ENCODE measurements at regions not wholly inside any gene's neighbourhood (a gene's known extent, or its start where the extent isn't known, plus 50 kb on each side); places are given as distances from the start of the nearest gene placed in this dataset.

GRCh38 chr1:231108516-231109302 is 53.1 kb upstream of the TRIM67 start:
- TF ChIP-seq, protein P1, sequence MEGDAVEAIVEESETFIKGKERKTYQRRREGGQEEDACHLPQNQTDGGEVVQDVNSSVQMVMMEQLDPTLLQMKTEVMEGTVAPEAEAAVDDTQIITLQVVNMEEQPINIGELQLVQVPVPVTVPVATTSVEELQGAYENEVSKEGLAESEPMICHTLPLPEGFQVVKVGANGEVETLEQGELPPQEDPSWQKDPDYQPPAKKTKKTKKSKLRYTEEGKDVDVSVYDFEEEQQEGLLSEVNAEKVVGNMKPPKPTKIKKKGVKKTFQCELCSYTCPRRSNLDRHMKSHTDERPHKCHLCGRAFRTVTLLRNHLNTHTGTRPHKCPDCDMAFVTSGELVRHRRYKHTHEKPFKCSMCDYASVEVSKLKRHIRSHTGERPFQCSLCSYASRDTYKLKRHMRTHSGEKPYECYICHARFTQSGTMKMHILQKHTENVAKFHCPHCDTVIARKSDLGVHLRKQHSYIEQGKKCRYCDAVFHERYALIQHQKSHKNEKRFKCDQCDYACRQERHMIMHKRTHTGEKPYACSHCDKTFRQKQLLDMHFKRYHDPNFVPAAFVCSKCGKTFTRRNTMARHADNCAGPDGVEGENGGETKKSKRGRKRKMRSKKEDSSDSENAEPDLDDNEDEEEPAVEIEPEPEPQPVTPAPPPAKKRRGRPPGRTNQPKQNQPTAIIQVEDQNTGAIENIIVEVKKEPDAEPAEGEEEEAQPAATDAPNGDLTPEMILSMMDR (IDR thresholded peaks at IDR 0.05; ENCODE audit: control extremely low read depth, extremely low read depth, low read depth, missing control alignments) = no peak
- ChIA-PET POLR2A (no interaction called here), CTCF (no interaction called here)
- DNase-seq (ENCODE audit: extremely low spot score) = no peak

DNA sequence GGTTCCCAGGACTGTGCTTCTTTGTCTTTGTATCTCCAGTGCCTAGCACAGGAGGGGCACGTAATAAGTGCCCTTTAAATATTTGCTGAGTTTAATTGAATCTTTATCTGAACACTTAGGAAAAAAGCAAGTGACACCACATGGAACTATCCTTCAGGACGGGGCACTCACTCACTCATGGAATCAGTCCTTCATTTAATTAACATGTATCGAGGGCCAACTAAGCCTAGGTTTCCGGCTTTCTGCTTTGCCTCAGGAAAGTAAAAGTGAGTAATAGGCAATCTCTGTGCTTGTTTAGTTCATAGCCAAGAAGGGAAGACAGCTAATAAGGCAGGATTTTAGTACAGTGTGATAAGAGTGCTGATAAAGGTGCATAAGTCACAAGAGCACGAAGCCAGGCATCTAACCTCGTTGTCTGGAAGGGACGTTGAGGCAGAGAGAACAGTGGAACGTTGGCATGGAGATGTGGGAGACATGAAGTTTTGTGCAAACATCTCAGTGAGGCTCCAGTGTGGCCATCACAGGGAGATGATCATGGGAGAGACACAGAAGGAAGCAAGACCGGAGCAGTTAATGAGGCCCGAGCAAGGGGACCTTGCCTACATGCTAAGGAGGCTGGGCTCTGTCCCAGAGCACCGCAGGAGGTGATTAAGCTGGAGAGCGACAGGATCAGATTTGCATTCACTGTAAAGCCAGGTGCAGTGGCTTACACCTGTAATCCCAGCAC is 54.1 kb upstream of the TRIM67 start:
- ChIA-PET CTCF (interaction anchor here (1.5 kb wide), 1 partner anchor 16 kb away, joined by 3 read pairs; no protein-coding TSS in a partner anchor), POLR2A (no interaction called here)
- DNase-seq (ENCODE audit: extremely low spot score) = no peak
- TF ChIP-seq, protein P1 (IDR thresholded peaks at IDR 0.05; ENCODE audit: control extremely low read depth, extremely low read depth, low read depth, missing control alignments) = no peak

DNA sequence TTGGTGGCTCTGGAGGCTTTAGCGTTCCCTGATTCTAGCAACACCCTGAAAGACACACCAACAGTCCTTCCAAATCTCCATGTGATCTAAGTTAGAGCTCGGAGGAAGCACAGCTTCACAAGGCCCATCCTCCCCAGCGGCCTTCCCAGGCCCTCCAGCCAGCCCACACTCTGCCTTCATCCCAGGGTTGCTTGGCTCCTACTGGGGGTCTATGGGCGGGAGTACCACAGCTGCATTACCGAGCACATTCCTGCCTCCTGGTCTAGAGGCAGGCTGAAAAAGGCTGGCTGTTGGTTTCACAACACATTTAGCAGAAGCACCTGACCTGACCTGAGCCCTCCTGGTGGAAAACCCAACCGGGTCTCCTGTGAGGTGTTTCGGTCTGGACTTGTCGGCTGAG is 54.7 kb upstream of the TRIM67 start:
- TF ChIP-seq, protein P1 (IDR thresholded peaks at IDR 0.05; ENCODE audit: control extremely low read depth, extremely low read depth, low read depth, missing control alignments) = no peak
- ChIA-PET POLR2A (no interaction called here), CTCF (interaction anchor here (1.5 kb wide), 1 partner anchor 15 kb away, joined by 3 read pairs; no protein-coding TSS in a partner anchor)
- DNase-seq (ENCODE audit: extremely low spot score) = no peak

DNA sequence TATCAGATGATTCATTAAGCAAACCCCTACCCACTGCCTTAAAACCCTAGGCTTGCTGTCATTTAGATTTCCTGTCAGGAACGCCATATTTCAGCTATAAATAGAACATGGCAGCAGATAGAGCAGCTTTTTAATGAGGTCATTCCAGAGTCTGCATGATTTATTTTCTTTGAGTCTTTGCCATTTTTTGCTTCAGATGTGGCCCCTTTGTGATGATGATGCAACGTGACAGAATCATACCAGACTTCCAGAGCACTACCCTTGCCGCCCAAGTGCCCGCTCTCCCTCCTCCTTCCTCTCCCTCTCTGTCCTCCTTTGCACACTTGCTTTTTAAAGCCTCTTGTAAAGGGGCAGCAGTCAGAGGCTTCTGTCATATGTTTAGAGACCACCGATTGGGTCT is 55.5 kb upstream of the TRIM67 start:
- no peak for DNase-seq (ENCODE audit: extremely low spot score)
- ChIA-PET POLR2A (no interaction called here), CTCF (interaction anchor here (1.3 to 1.5 kb wide), 2 partner anchors 12 to 15 kb away, joined by 3 read pairs; no protein-coding TSS in a partner anchor)
- TF ChIP-seq, protein P1 (IDR thresholded peaks at IDR 0.05; ENCODE audit: control extremely low read depth, extremely low read depth, low read depth, missing control alignments) = no peak

DNA sequence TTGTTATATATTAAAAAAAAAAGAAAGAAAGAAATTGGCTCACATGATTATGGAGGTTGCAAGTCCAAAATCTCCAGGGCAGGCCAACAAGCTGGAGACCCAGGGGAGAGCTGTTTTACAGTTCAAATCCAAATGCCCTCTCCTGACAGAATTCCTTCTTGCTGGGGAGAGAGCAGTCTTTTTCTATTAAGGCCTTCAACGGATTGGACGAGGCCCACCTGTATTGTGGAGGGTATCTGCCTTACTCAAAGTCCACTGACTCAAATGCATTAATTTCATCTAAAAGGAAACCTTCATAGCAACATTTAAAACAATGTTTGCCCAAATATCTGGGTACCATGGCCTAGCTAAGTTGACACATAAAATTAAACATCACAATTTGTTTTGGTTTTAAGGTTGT is 56.9 kb upstream of the TRIM67 start:
- TF ChIP-seq, protein P1 (IDR thresholded peaks at IDR 0.05; ENCODE audit: control extremely low read depth, extremely low read depth, low read depth, missing control alignments) = no peak
- CTCF ChIA-PET = interaction anchor here (1.4 to 1.9 kb wide), 2 partner anchors 13 to 29 kb away, joined by 4 to 6 read pairs; no protein-coding TSS in a partner anchor
- no peak for DNase-seq (ENCODE audit: extremely low spot score)
- POLR2A ChIA-PET = no interaction called here

DNA sequence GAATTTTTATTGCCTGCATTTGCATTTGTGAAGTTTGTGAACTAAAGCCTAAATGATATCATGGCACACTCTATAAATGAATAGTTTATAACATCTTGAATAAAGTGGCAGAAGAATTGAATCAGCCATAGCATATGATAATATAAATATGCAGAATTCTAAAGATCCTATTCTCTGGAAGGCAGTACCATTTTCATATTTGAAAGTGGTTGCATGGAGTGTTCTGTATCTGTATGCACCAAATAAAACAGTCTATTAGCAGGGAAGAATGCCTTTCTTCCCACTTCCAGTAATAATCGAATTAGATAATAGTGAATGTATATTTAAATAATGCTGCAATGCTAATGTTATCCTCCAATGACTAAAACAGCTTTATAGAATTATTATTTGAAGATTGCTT is 57.9 kb upstream of the TRIM67 start:
- ChIA-PET CTCF (interaction anchor here (1.9 kb wide), 1 partner anchor 12 kb away, joined by 6 read pairs; no protein-coding TSS in a partner anchor), POLR2A (no interaction called here)
- DNase-seq (ENCODE audit: extremely low spot score) = no peak
- TF ChIP-seq, protein P1 (IDR thresholded peaks at IDR 0.05; ENCODE audit: control extremely low read depth, extremely low read depth, low read depth, missing control alignments) = no peak

All from GM10248 (cell line).